Neural crest cell (in vitro differentiated cells): ENCODE measurements at regions not wholly inside any gene's neighbourhood (a gene's known extent, or its start where the extent isn't known, plus 50 kb on each side); places are given as distances from the start of the nearest gene placed in this dataset.
"Not testable (repeated sequence)": the region's sequence is repeated elsewhere in the genome, so short reads cannot be mapped to it uniquely, and the experiment has no call there.

ENCODE experiments used
- DNase-seq: peaks from one replicate; pipeline ENCODE4 v3.0.0; 2021; ENCODE audit warnings: low read depth, mixed read lengths, low spot score
- H3K27ac Mint-ChIP-seq: one replicate; pipeline ENCODE4 v1.8.0; 2021; ENCODE audit warnings: mild to moderate bottlenecking, mixed read lengths; ENCODE audit not compliant: unreplicated experiment
- H3K27me3 Mint-ChIP-seq: 2 replicates; pipeline ENCODE4 v1.8.0; 2021; ENCODE audit warnings: low read depth, mild to moderate bottlenecking, mixed read lengths
- H3K36me3 Mint-ChIP-seq: 2 replicates; pipeline ENCODE4 v1.8.0; 2021; ENCODE audit warnings: low read depth, mild to moderate bottlenecking, mixed read lengths
- H3K4me1 Mint-ChIP-seq: 2 replicates; pipeline ENCODE4 v1.8.0; 2021; ENCODE audit warnings: mixed read lengths
- H3K4me3 Mint-ChIP-seq: one replicate; pipeline ENCODE4 v1.8.0; 2021; ENCODE audit warnings: mild to moderate bottlenecking, mixed read lengths
- H3K9me3 Mint-ChIP-seq: 2 replicates; pipeline ENCODE4 v1.8.0; 2021; ENCODE audit warnings: mixed read lengths
- CTCF ChIP-seq: fragments of 200-600 bp; sonication (generic); conservative IDR thresholded peaks from 2 replicates; pipeline ENCODE4 v1.5.0; 2021; ENCODE audit warnings: antibody characterized with exemption, mild to moderate bottlenecking

DNA sequence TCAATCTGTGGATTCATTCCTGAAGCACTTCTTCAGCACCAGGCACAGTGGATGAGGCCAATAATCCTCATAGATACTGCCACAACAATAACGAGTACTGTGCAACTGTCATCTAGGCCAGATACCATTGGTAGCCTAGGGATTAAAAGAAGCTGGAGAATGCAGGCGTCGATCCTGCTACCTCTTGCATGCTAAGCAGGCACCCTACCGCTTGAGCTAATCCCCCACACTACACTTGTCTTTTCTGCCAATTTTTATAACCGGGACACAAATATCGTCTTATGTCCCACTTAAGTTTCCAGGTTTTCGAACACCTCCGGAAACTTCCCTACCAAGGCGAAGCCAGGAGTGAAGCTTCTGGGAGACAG is 90.2 kb upstream of the ZNF322 start:
- not testable (repeated sequence) for H3K36me3 Mint-ChIP-seq, H3K4me3 Mint-ChIP-seq, H3K4me1 Mint-ChIP-seq, H3K27ac Mint-ChIP-seq, H3K9me3 Mint-ChIP-seq, DNase-seq
- peaks cover 63% of the 10 kb centered on the region for H3K27me3 Mint-ChIP-seq

DNA sequence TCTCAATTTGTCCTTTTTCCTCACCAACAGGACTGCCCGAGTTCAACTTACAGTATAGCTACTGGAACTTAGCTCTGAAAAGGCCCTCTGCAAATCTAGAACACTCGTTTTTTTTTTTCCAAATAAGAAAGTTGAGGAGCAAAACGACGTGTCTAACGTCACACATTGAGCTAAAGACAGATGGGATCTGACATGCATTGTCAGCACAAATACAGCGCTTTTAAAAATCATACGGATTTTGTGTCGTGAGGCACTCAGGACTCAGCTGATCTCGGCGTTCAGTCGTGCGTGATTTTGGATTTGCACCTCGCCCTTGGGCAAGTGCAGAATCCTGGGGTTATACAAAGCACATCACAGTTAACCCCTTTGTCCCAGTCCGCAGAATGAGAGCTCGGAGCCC is 94.7 kb upstream of the ZNF322 start:
- Mint-ChIP-seq H3K36me3 (peaks cover 4% of the 10 kb centered on the region), H3K27me3 (peaks cover 61% of the 10 kb centered on the region)

DNA sequence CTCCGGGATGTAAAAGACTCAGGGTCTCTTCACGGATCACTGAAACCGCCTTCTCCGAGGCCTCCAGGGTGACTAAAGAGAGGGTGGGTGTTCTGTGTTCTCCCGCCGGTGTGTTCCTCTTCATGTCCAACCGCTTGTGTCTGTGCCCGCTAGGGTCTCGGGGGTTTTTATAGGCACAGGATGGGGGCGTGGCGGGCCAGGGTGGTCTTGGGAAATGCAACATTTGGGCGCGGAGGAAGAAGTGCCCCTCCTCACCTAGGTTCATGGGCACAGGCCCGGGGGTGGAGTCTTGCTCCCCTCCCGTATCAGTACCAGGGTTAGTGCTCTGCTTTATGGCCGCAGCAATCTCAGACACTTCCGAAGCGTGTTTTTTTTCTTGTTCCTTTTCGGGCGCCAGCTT is 95.3 kb upstream of the ZNF322 start:
- Mint-ChIP-seq H3K4me1 (peaks cover 14% of the 10 kb centered on the region), H3K4me3 (peak overlapping the region; percentile 74), H3K27me3 (peaks cover 61% of the 10 kb centered on the region)
- H3K27ac Mint-ChIP-seq, DNase-seq, H3K36me3 Mint-ChIP-seq, H3K9me3 Mint-ChIP-seq: not testable (repeated sequence)

More for the DNA sequence above, 94.7 kb upstream of the ZNF322 start:
- DNase-seq: no peak
- Mint-ChIP-seq H3K4me1 (peaks cover 14% of the 10 kb centered on the region), H3K27ac (no peak overlapping the region), H3K4me3 (peak overlapping the region; percentile 54), H3K9me3 (peaks cover 4% of the 10 kb centered on the region)
- TF ChIP-seq CTCF: no peak

DNA sequence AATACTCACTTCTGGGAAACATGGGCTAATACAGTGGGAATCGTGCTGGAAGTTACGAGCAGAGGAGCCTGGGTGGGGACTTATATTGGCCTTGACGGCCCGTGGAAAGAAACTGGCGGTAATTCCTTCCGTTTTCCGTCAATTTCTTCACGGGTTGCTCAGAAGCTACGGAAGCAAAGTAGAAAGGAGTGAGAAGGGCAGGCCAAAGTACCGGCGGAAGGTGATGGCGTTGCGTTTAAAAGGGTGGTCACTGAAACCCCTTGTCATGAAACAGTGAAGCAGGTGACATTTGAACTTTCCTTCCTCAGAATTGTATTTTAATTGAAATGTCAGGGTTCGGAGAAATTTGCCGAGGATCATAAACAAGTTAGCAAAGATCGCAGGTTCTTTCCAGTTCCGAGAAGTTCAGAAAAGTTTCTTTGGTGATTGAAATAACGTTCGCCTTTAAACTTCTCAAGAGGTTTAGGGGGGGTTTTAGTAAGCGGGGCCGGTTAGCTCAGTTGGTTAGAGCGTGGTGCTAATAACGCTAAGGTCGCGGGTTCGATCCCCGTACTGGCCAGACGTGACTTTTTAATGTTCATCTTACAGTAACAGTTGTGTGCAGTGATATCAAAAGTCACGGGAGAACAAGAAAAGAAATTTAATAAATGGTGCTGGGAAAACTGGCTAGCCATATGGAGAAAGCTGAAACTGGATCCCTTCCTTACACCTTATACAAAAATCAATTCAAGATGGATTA is 96.7 kb upstream of the ZNF322 start:
- H3K27ac Mint-ChIP-seq, H3K9me3 Mint-ChIP-seq, DNase-seq, H3K36me3 Mint-ChIP-seq: not testable (repeated sequence)
- peaks cover 14% of the 10 kb centered on the region for H3K4me1 Mint-ChIP-seq
- peaks cover 59% of the 10 kb centered on the region for H3K27me3 Mint-ChIP-seq
- H3K4me3 Mint-ChIP-seq: peak overlapping the region; percentile 86

- not testable (repeated sequence) for DNase-seq, H3K36me3 Mint-ChIP-seq, H3K4me3 Mint-ChIP-seq, H3K9me3 Mint-ChIP-seq, H3K4me1 Mint-ChIP-seq, H3K27me3 Mint-ChIP-seq, H3K27ac Mint-ChIP-seq
These were observed 106.8 kb upstream of the ZNF322 start for GRCh38 chr6:26766203-26766902.

GRCh38 chr6:26770941-26771666 is 111.6 kb upstream of the ZNF322 start:
- not testable (repeated sequence) for H3K9me3 Mint-ChIP-seq, H3K36me3 Mint-ChIP-seq, H3K4me1 Mint-ChIP-seq, DNase-seq, H3K27ac Mint-ChIP-seq, H3K4me3 Mint-ChIP-seq, H3K27me3 Mint-ChIP-seq

DNA sequence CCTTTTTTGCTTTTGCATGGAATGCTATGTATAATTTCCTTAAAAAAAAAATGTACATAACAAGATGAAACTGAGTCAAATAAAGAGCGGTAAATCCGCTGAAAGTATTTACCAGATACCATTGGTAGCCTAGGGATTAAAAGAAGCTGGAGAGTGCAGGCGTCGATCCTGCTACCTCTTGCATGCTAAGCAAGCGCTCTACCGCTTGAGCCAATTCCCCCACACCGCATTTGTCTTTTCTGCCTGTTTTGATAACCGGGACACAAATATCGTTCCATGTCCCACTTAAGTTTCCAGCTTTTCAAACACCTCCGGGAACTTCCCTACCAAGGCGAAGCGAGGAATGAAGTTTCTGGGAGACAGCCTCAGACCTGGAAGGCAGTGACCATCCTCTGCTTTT is 113.9 kb upstream of the ZNF322 start:
- H3K36me3 Mint-ChIP-seq, H3K27me3 Mint-ChIP-seq, DNase-seq, H3K27ac Mint-ChIP-seq, H3K4me3 Mint-ChIP-seq, H3K9me3 Mint-ChIP-seq, H3K4me1 Mint-ChIP-seq: not testable (repeated sequence)

GRCh38 chr6:26780563-26780962 is 121.0 kb upstream of the ZNF322 start:
- not testable (repeated sequence) for H3K27ac Mint-ChIP-seq, H3K36me3 Mint-ChIP-seq, H3K27me3 Mint-ChIP-seq, H3K9me3 Mint-ChIP-seq, DNase-seq, H3K4me1 Mint-ChIP-seq, H3K4me3 Mint-ChIP-seq

DNA sequence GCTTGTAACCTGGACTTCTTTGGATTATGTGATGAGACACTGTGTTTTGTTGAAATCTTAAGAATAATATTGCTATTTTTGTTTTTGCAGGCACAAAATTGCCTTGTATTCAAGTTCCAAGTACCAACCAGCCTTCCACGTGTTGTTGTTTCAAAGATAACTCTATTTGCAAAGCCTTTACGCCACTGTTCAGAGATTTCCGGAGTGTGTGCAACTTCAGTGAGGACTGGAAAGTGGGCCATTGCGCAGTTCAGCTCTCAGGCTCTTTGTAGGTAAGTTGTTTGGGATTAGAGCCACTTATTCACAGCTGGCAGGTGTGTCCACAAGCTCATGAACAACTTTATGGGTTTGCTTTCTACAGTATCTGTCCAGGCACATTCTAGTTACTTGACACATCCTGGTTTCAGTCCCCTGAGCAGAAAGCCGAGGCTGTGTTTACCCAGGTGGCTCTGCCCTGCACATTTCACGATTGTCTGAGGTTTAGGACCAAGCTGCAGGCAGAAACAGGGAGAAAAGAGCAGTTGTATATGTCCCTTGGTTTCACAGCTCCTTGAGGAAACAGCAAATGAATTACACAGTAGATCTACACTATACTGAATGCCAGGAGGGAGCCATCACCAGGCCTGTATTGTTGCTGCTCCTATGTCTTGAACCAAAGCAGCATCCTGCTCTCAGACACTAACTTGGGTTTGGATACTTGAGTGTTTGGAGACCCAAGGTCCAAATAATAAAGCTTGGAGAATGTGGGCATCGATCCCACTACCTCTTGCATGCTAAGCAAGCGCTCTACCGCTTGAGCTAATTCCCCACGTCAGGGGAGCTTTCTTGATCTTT is 136.1 kb upstream of the ZNF322 start:
- H3K27ac Mint-ChIP-seq, H3K9me3 Mint-ChIP-seq, H3K4me3 Mint-ChIP-seq, DNase-seq, H3K4me1 Mint-ChIP-seq, H3K36me3 Mint-ChIP-seq, H3K27me3 Mint-ChIP-seq: not testable (repeated sequence)

DNA sequence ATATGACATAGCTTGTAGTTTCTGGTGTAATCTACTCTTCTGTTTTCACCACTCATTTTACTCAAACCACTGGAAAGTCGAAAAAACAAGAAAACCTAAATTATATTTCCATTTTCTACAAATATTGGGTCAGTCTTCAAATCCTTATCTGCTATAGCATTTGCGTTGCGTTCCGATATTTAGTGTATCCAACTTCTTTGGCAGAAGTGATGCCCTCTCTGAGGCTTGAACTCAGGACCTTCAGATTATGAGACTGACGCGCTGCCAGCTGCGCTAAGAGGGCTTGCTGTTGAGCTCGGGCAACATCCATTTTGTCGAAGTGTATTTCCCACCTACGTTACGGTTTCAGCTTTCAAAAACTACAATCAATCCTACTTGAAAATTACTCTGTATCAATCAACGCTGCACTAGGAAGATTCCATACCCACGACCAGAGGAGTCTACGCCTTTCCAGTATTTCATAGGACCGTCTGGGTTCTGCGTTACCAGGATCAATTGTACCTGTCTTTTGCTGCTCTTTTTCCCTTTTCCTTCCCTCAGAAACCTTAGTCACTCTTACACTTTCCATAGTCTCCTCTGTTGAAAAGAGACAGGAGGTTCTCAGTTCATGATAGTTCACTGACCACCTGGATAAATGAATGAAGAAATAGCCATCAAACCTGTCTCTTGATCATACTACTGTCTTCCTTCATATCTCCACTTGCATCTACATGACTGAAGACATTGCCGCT is 140.5 kb upstream of the ZNF322 start:
- DNase-seq, H3K36me3 Mint-ChIP-seq, H3K27ac Mint-ChIP-seq, H3K4me3 Mint-ChIP-seq, H3K4me1 Mint-ChIP-seq, H3K9me3 Mint-ChIP-seq, H3K27me3 Mint-ChIP-seq: not testable (repeated sequence)

DNA sequence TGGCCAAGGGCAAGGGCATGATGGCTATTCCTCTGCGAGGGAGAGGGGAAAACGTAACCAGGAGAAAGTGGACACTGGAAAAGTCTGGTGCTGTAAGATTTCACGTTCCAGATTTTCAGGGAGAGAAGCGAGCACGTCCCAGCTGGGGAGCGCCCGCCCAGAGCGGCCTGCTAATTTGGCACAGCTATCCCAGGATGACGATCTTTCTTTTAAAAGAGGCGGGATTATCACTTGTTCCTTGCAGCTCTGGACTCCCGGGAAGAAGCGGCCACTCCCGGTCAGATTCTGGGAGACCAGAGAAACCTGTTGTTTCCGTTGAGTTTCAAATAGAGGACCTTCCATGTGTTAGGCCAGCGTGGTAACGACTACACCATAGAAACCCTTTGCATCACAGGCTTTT is 144.2 kb upstream of the ZNF322 start:
- not testable (repeated sequence) for H3K9me3 Mint-ChIP-seq, H3K27ac Mint-ChIP-seq, H3K4me3 Mint-ChIP-seq, H3K4me1 Mint-ChIP-seq, DNase-seq, H3K27me3 Mint-ChIP-seq, H3K36me3 Mint-ChIP-seq
